IMR-90 (cell line): ENCODE measurements at regions not wholly inside any gene's neighbourhood (a gene's known extent, or its start where the extent isn't known, plus 50 kb on each side); places are given as distances from the start of the nearest gene placed in this dataset.

ENCODE experiments used
- ATAC-seq: fragments of 200-7000 bp; cut with Tn5 transposase; 2 replicates; pipeline ENCODE4 v1.9.1; 2020; ENCODE audit warnings: low read depth, mild to moderate bottlenecking, moderate library complexity
- BruUV-seq: library from RNA; stranded (reverse); fragments of 400-500 nt; replicated peaks from 2 replicates; lab custom pipeline; 2021; lab: Mats Ljungman, UMichigan
- CTCF ChIA-PET: fragments of 300-600 bp; formaldehyde crosslinking; extraction: SDS; loops from one replicate; lab custom pipeline; 2021; ENCODE audit warnings: antibody characterized with exemption; lab: Yijun Ruan, JAX
- POLR2A ChIA-PET: fragments of 300-600 bp; sonication (Branson Sonifier 250); formaldehyde crosslinking; loops from one replicate; lab custom pipeline; 2022; ENCODE audit warnings: antibody characterized with exemption; ENCODE audit not compliant: unreplicated experiment; lab: Charles Lee
- DNase-seq: peaks from one replicate; pipeline ENCODE4 v3.0.0; 2013
- H2AFZ ChIP-seq: replicated peaks from 2 replicates; pipeline ENCODE3; 2013; ENCODE audit warnings: low read length, mild to moderate bottlenecking; ENCODE audit not compliant: poor library complexity
- H2AK5ac ChIP-seq: 2 replicates; pipeline ENCODE4 v1.6.1; 2013; ENCODE audit warnings: low read depth, low read length, inconsistent platforms
- H2AK9ac ChIP-seq: replicated peaks from 2 replicates; pipeline ENCODE3; 2013; ENCODE audit warnings: mild to moderate bottlenecking, low read depth, low read length, moderate library complexity; ENCODE audit not compliant: poor library complexity
- H2BK120ac ChIP-seq: 2 replicates; pipeline ENCODE4 v1.6.1; 2013; ENCODE audit warnings: low read depth, low read length, inconsistent platforms
- H2BK15ac ChIP-seq: 3 replicates; pipeline ENCODE4 v1.6.1; 2013; ENCODE audit warnings: low read depth, low read length, inconsistent platforms
- H2BK20ac ChIP-seq: 2 replicates; pipeline ENCODE4 v1.6.1; 2013; ENCODE audit warnings: low read depth, mild to moderate bottlenecking, inconsistent platforms, low read length, moderate library complexity
- H2BK5ac ChIP-seq: 2 replicates; pipeline ENCODE4 v1.6.1; 2013; ENCODE audit warnings: mild to moderate bottlenecking, low read depth, low read length, inconsistent platforms; ENCODE audit not compliant: poor library complexity, severe bottlenecking
- H3K14ac ChIP-seq: replicated peaks from 2 replicates; pipeline ENCODE4 v1.6.1; 2013; ENCODE audit warnings: low read depth, low read length, inconsistent platforms
- H3K18ac ChIP-seq: 2 replicates; pipeline ENCODE4 v1.6.1; 2013; ENCODE audit warnings: low read depth, low read length, control low read depth
- H3K23ac ChIP-seq: 2 replicates; pipeline ENCODE4 v1.6.1; 2013; ENCODE audit warnings: low read depth, low read length, inconsistent platforms
- H3K27ac ChIP-seq: 2 replicates; pipeline ENCODE4 v1.5.1; 2013; ENCODE audit warnings: mild to moderate bottlenecking, control low read depth, low read length; ENCODE audit not compliant: insufficient read depth
- H3K27me3 ChIP-seq: 2 replicates; pipeline ENCODE4 v1.6.1; 2013; ENCODE audit warnings: low read length; ENCODE audit not compliant: control insufficient read depth, insufficient read depth
- H3K36me3 ChIP-seq: 2 replicates; pipeline ENCODE4 v1.6.1; 2013; ENCODE audit warnings: low read length, mixed read lengths; ENCODE audit not compliant: control insufficient read depth, insufficient read depth
- H3K4ac ChIP-seq: 2 replicates; pipeline ENCODE4 v1.6.1; 2013; ENCODE audit warnings: low read depth, low read length, inconsistent platforms
- H3K4me1 ChIP-seq: 2 replicates; pipeline ENCODE4 v1.6.1; 2013; ENCODE audit warnings: low read length, mixed read lengths; ENCODE audit not compliant: control insufficient read depth, insufficient read depth
- H3K4me2 ChIP-seq: 2 replicates; pipeline ENCODE4 v1.6.1; 2013; ENCODE audit warnings: low read depth, mild to moderate bottlenecking, control low read depth, low read length, moderate library complexity
- H3K4me3 ChIP-seq: 2 replicates; pipeline ENCODE4 v1.5.1; 2013; ENCODE audit warnings: low read depth, mild to moderate bottlenecking, control low read depth, low read length, moderate library complexity; ENCODE audit not compliant: insufficient read depth
- H3K56ac ChIP-seq: 2 replicates; pipeline ENCODE4 v1.6.1; 2013; ENCODE audit warnings: low read length, inconsistent platforms; ENCODE audit not compliant: insufficient read depth; ENCODE audit errors: extremely low read depth
- H3K79me1 ChIP-seq, 2 experiments: 2 replicates each; pipeline ENCODE4 v1.6.1; 2013; ENCODE audit warnings: low read length in 2 of 2, inconsistent platforms in 1 of 2, low read depth in 1 of 2
- H3K9ac ChIP-seq: 2 replicates; pipeline ENCODE4 v1.6.1; 2013; ENCODE audit warnings: low read depth, low read length, control low read depth
- H3K9me1 ChIP-seq: 2 replicates; pipeline ENCODE4 v1.6.1; 2013; ENCODE audit warnings: low read length, inconsistent platforms; ENCODE audit not compliant: insufficient read depth
- H3K9me3 ChIP-seq: 2 replicates; pipeline ENCODE4 v1.6.1; 2013; ENCODE audit warnings: low read length; ENCODE audit not compliant: control insufficient read depth, insufficient read depth
- H4K20me1 ChIP-seq: 2 replicates; pipeline ENCODE4 v1.6.1; 2013; ENCODE audit warnings: low read length, inconsistent platforms; ENCODE audit not compliant: insufficient read depth
- H4K5ac ChIP-seq: 2 replicates; pipeline ENCODE4 v1.6.1; 2013; ENCODE audit warnings: mild to moderate bottlenecking, low read depth, low read length, control low read depth
- H4K8ac ChIP-seq, 2 experiments: 2 replicates each; pipeline ENCODE4 v1.6.1; 2013; ENCODE audit warnings: low read depth in 2 of 2, low read length in 2 of 2, control low read depth in 1 of 2, inconsistent platforms in 1 of 2
- H4K91ac ChIP-seq: 2 replicates; pipeline ENCODE4 v1.6.1; 2013; ENCODE audit warnings: low read depth, low read length, inconsistent platforms; ENCODE audit not compliant: insufficient read depth
- NFE2L2 ChIP-seq: fragments of 150-350 bp; IDR thresholded peaks from 2 replicates; pipeline ENCODE4 v1.6.1; 2016; ENCODE audit warnings: low read depth, mild to moderate bottlenecking, low read length
- POLR2A ChIP-seq: IDR thresholded peaks from 2 replicates; pipeline ENCODE4 v1.6.1; 2012; ENCODE audit warnings: mild to moderate bottlenecking, low read depth, low read length
- RFX5 ChIP-seq: IDR thresholded peaks from 2 replicates; pipeline ENCODE4 v1.8.0; 2012; ENCODE audit warnings: low read depth, mild to moderate bottlenecking, low read length, moderate library complexity
- SMC3 ChIP-seq: fragments of 150-350 bp; IDR thresholded peaks from 2 replicates; pipeline ENCODE4 v1.6.1; 2016; ENCODE audit warnings: low read depth, mild to moderate bottlenecking, antibody characterized with exemption, low read length, moderate library complexity
- WGBS, 2 experiments: methylation state at CpG; one replicate each; pipeline versions ENCODE4 v1.1.5 to v1.1.7; 2013; ENCODE audit warnings: missing lambda C conversion rate in 2 of 2; ENCODE audit not compliant: insufficient read length in 1 of 2; ENCODE audit errors: extremely low coverage in 2 of 2; 5-methylcytosine and 5-hydroxymethylcytosine counted together
- dilution Hi-C: fragments of 300-500 bp; cut with HindIII; formaldehyde crosslinking; loops from one replicate; pipeline ENCODE4 v1.14.3; 2018; ENCODE audit warnings: low sequenced_read_pairs; ENCODE audit not compliant: unreplicated experiment
- in situ Hi-C: fragments of 300-500 bp; cut with MboI; formaldehyde crosslinking; loops from 3 replicates; pipeline ENCODE4 v1.14.3; 2019; ENCODE audit warnings: low sequenced_read_pairs, inconsistent platforms, mixed read lengths
- intact Hi-C: fragments of 100-400 bp; cut with micrococcal nuclease; formaldehyde crosslinking; loops from 2 replicates; pipeline ENCODE4 v1.10.0; 2022

GRCh38 chr5:12017007-12017406 is 112.8 kb upstream of the CTNND2 start:
- CTCF ChIA-PET = no interaction called here
- no peak overlapping the region for H3K56ac ChIP-seq
- no peak overlapping the region for H3K14ac ChIP-seq
- H4K91ac ChIP-seq = no peak overlapping the region
- no peak overlapping the region for H3K4me3 ChIP-seq
- H3K4me2 ChIP-seq = no peak overlapping the region
- POLR2A ChIA-PET = no interaction called here
- H3K4ac ChIP-seq = no peak overlapping the region
- no TSS peak for BruUV-seq
- H2BK20ac ChIP-seq = no peak overlapping the region
- no peak overlapping the region for H4K8ac ChIP-seq
- H3K79me1 ChIP-seq = no peaks in the 10 kb centered on the region
- TF ChIP-seq SMC3 = no peak
- no peak for TF ChIP-seq NFE2L2
- TF ChIP-seq RFX5 = no peak
- no peak for TF ChIP-seq POLR2A
- no peak overlapping the region for H2BK5ac ChIP-seq
- intact Hi-C loops = no loop called here
- H3K9me3 ChIP-seq = peaks cover 3% of the 10 kb centered on the region
- no peak for ATAC-seq
- H3K9ac ChIP-seq = no peak overlapping the region
- H3K4me1 ChIP-seq = no peaks in the 10 kb centered on the region
- no peaks in the 10 kb centered on the region for H3K36me3 ChIP-seq
- H2BK15ac ChIP-seq = no peak overlapping the region
- in situ Hi-C loops = no loop called here
- WGBS, 2 experiments = 32% methylated on average over 3 of the region's 10 CpGs; no CpG with 5 or more reads in 1 of the 2 experiments
- H2BK120ac ChIP-seq = no peak overlapping the region
- dilution Hi-C loops = no loop called here
- no peaks in the 10 kb centered on the region for H4K20me1 ChIP-seq
- no peak overlapping the region for H4K5ac ChIP-seq
- H3K27me3 ChIP-seq = no peaks in the 10 kb centered on the region
- H3K9me1 ChIP-seq = no peaks in the 10 kb centered on the region
- no peak overlapping the region for H3K27ac ChIP-seq
- H2AFZ ChIP-seq = no peak overlapping the region
- DNase-seq = no peak
- H3K18ac ChIP-seq = no peak overlapping the region
- H2AK9ac ChIP-seq = no peak overlapping the region
- no peak overlapping the region for H2AK5ac ChIP-seq
- no peak overlapping the region for H3K23ac ChIP-seq
